ENCODE measurements at regions not wholly inside any gene's neighbourhood (a gene's known extent, or its start where the extent isn't known, plus 50 kb on each side); places are given as distances from the start of the nearest gene placed in this dataset.

DNA sequence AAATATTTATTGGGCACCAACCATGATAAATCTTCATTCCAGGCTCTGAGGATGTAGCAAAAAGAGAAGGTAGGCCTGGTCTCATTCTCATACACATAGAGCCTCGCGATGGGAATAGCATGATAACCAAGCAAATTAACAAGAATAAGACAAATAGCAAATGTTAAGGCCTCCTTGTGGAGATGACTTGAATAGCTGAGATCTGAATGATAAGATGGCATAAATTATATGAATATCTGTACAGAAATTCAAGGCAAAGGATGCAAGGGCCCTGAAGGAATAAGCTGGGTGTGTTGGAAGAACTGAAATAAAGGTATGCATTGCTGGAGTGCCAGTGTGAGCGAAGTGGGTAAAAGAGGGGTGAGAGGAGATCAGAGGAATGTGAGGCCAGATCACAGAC, 114.8 kb downstream of the ALX1 start:
- H3K9me1 ChIP-seq (replicated peaks; ENCODE audit: control insufficient read depth, extremely low read depth, insufficient read depth, low read length), result no peaks in the 10 kb centered on the region
- intact Hi-C loops (cut with micrococcal nuclease), result no loop called here
- no peak overlapping the region for H3K9ac ChIP-seq (replicated peaks; ENCODE audit: extremely low read depth, insufficient read depth, low read length)
- no peak overlapping the region for H3K4me3 ChIP-seq (replicated peaks in 1 of 3; ENCODE audit: insufficient read depth in 1 of 3, low read depth in 1 of 3, low read length in 3 of 3)
- H3K4me2 ChIP-seq (ENCODE audit: insufficient read depth, low read length), result no peak overlapping the region
- no peaks in the 10 kb centered on the region for H3K4me1 ChIP-seq (ENCODE audit: control insufficient read depth, extremely low read depth, insufficient read depth, low read length)
- DNase-seq (ENCODE audit: low read depth, low spot score), result no peak
- dilution Hi-C loops (cut with MboI; ENCODE audit: extremely low pct_ligation_motif_present, low sequenced_read_pairs), result no loop called here
- no TSS peak for BruUV-seq (replicated peaks)
- no peaks in the 10 kb centered on the region for H3K27me3 ChIP-seq (ENCODE audit: control insufficient read depth in 2 of 2, insufficient read depth in 2 of 2, low read length in 2 of 2)
- H3K79me2 ChIP-seq (ENCODE audit: control insufficient read depth, insufficient read depth, low read length), result no peaks in the 10 kb centered on the region
- no peaks in the 10 kb centered on the region for H3K36me3 ChIP-seq (ENCODE audit: control insufficient read depth in 2 of 2, extremely low read depth in 1 of 2, insufficient read depth in 2 of 2, low read length in 2 of 2)
- H3K9me3 ChIP-seq (replicated peaks; ENCODE audit: control insufficient read depth, insufficient read depth, low read length), result no peaks in the 10 kb centered on the region
- FAIRE-seq, result no peak
- POLR2A ChIA-PET, result no interaction called here
- H3K27ac ChIP-seq (ENCODE audit: insufficient read depth, low read depth, low read length), result no peak overlapping the region
- CTCF ChIA-PET, result interaction anchor here (1.0 to 2.9 kb wide), 5 partner anchors 36 to 238 kb away, joined by 3 to 8 read pairs (median 5); no protein-coding TSS in a partner anchor
- TF ChIP-seq, protein P1, sequence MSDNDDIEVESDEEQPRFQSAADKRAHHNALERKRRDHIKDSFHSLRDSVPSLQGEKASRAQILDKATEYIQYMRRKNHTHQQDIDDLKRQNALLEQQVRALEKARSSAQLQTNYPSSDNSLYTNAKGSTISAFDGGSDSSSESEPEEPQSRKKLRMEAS (IDR thresholded peaks at IDR 0.05; ENCODE audit: insufficient read depth, insufficient read length), result no peak
- peak; percentile 59 for TF ChIP-seq GATA2 (IDR thresholded peaks at IDR 0.05; ENCODE audit: insufficient read depth, insufficient read length, low read depth, low read length)
- H4K20me1 ChIP-seq (replicated peaks; ENCODE audit: control insufficient read depth, extremely low read depth, insufficient read depth, low read length), result no peaks in the 10 kb centered on the region
- no peak overlapping the region for H2AFZ ChIP-seq (ENCODE audit: low read depth, low read length)

DNA sequence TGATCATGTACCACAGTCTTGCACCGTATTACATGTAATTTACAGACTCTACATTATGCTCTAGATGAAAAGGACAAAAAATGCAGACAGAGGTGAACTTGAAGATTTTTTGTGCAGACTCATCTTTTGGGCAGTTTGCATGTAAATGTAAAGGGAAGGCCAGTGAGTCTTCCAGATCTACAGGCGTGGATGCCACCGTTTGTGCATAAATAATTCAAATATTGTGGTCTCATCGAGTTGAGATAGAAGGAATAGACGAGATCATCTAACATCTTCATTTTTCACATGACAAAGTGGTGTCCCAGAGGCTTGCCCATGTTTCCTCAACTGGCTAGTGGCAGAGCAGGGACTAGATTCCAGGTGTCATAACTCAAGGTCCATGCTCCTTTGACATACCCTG, 125.2 kb downstream of the ALX1 start:
- dilution Hi-C loops (cut with MboI; ENCODE audit: extremely low pct_ligation_motif_present, low sequenced_read_pairs), result no loop called here
- TF ChIP-seq GATA2 (IDR thresholded peaks at IDR 0.05; ENCODE audit: insufficient read depth, insufficient read length, low read depth, low read length) (no peak), FOS (IDR thresholded peaks at IDR 0.05; ENCODE audit: borderline replicate concordance, insufficient read depth, low read length) (no peak), EZH2 (IDR thresholded peaks at IDR 0.05; ENCODE audit: borderline replicate concordance, low read depth, low read length, severe bottlenecking) (no peak), POLR2AphosphoS5 (IDR thresholded peaks at IDR 0.05; ENCODE audit: insufficient read depth, low read depth, low read length) (no peak)
- no peak overlapping the region for H2AFZ ChIP-seq (ENCODE audit: low read depth, low read length)
- ChIA-PET POLR2A (no interaction called here), CTCF (interaction anchor here (2.9 to 3.0 kb wide), 2 partner anchors 20 to 95 kb away, joined by 11 to 12 read pairs; no protein-coding TSS in a partner anchor)
- no peak overlapping the region for H3K9ac ChIP-seq (replicated peaks; ENCODE audit: extremely low read depth, insufficient read depth, low read length)
- H3K9me3 ChIP-seq (replicated peaks; ENCODE audit: control insufficient read depth, insufficient read depth, low read length), result no peaks in the 10 kb centered on the region
- H3K79me2 ChIP-seq (ENCODE audit: control insufficient read depth, insufficient read depth, low read length), result no peaks in the 10 kb centered on the region
- H3K4me2 ChIP-seq (ENCODE audit: insufficient read depth, low read length), result no peak overlapping the region
- no peaks in the 10 kb centered on the region for H4K20me1 ChIP-seq (replicated peaks; ENCODE audit: control insufficient read depth, extremely low read depth, insufficient read depth, low read length)
- FAIRE-seq, result no peak
- no peaks in the 10 kb centered on the region for H3K27me3 ChIP-seq (ENCODE audit: control insufficient read depth in 2 of 2, insufficient read depth in 2 of 2, low read length in 2 of 2)
- BruUV-seq (replicated peaks), result no TSS peak
- H3K9me1 ChIP-seq (replicated peaks; ENCODE audit: control insufficient read depth, extremely low read depth, insufficient read depth, low read length), result no peaks in the 10 kb centered on the region
- H3K36me3 ChIP-seq (ENCODE audit: control insufficient read depth in 2 of 2, extremely low read depth in 1 of 2, insufficient read depth in 2 of 2, low read length in 2 of 2), result no peaks in the 10 kb centered on the region
- H3K4me3 ChIP-seq (replicated peaks in 1 of 3; ENCODE audit: insufficient read depth in 1 of 3, low read depth in 1 of 3, low read length in 3 of 3), result no peak overlapping the region
- intact Hi-C loops (cut with micrococcal nuclease), result no loop called here
- H3K27ac ChIP-seq (ENCODE audit: insufficient read depth, low read depth, low read length), result no peak overlapping the region
- no peaks in the 10 kb centered on the region for H3K4me1 ChIP-seq (ENCODE audit: control insufficient read depth, extremely low read depth, insufficient read depth, low read length)
- DNase-seq (ENCODE audit: low read depth, low spot score), result no peak
